Body of pancreas (tissue), 4 donors: ENCODE measurements at regions not wholly inside any gene's neighbourhood (a gene's known extent, or its start where the extent isn't known, plus 50 kb on each side); places are given as distances from the start of the nearest gene placed in this dataset.

Experiments used
- CTCF ChIP-seq, 7 experiments: fragments of 450-650 bp in 4 of 7; fragments of 200-600 bp in 3 of 7; sonication (generic) in 3 of 7; IDR thresholded peaks; one replicate each; pipeline ENCODE4 v1.5.1; 2016 to 2019; ENCODE audit warnings: antibody characterized with exemption in 7 of 7
- POLR2A ChIP-seq, 3 donors: fragments of 450-650 bp; IDR thresholded peaks; one replicate each; pipeline ENCODE4 v1.6.1; 2016; ENCODE audit warnings: antibody characterized with exemption in 3 of 3, mild to moderate bottlenecking in 2 of 3

- no peak for TF ChIP-seq CTCF (IDR thresholded peaks at IDR 0.05)
- no peak for TF ChIP-seq POLR2A (IDR thresholded peaks at IDR 0.05)
Observed at GRCh38 chr7:131106681-131107336, 220.9 kb upstream of the MKLN1 start.
